Iris pigment epithelial cell (primary cell): ENCODE measurements at regions not wholly inside any gene's neighbourhood (a gene's known extent, or its start where the extent isn't known, plus 50 kb on each side); places are given as distances from the start of the nearest gene placed in this dataset.
"Not testable (repeated sequence)": the region's sequence is repeated elsewhere in the genome, so short reads cannot be mapped to it uniquely, and the experiment has no call there.

Experiments
- DNase-seq: peaks from one replicate; pipeline ENCODE4 v3.0.0-alpha.2; 2011; ENCODE audit warnings: low read depth

- no peak for DNase-seq
These were observed 272.7 kb downstream of the FAM72C start for GRCh38 chr1:143699115-143699514.

GRCh38 chr1:143698016-143698415, 273.8 kb downstream of the FAM72C start:
- no peak for DNase-seq

- DNase-seq: no peak
These were observed 277.7 kb downstream of the FAM72C start for GRCh38 chr1:143694085-143694484.

GRCh38 chr1:143691971-143692529, 279.7 kb downstream of the FAM72C start:
- DNase-seq: no peak

GRCh38 chr1:143691400-143691891, 280.3 kb downstream of the FAM72C start:
- DNase-seq: peak; percentile 8

GRCh38 chr1:143689781-143690180, 282.0 kb downstream of the FAM72C start:
- no peak for DNase-seq

- DNase-seq: no peak
These were observed 291.5 kb downstream of the FAM72C start for GRCh38 chr1:143680304-143680703.

- DNase-seq: no peak
These were observed 298.8 kb downstream of the FAM72C start for GRCh38 chr1:143672983-143673382.

- no peak for DNase-seq
These were observed 304.1 kb downstream of the FAM72C start for GRCh38 chr1:143667730-143668129.

- DNase-seq: no peak
These were observed 304.9 kb downstream of the FAM72C start for GRCh38 chr1:143666851-143667250.

GRCh38 chr1:143665606-143666005, 306.2 kb downstream of the FAM72C start:
- DNase-seq: no peak

- DNase-seq: not testable (repeated sequence)
These were observed 308.7 kb downstream of the FAM72C start for GRCh38 chr1:143663056-143663455.

GRCh38 chr1:143661418-143662101, 310.2 kb downstream of the FAM72C start:
- no peak for DNase-seq

- no peak for DNase-seq
These were observed 311.3 kb downstream of the FAM72C start for GRCh38 chr1:143660354-143660941.

GRCh38 chr1:143653429-143653802, 318.4 kb downstream of the FAM72C start:
- no peak for DNase-seq

GRCh38 chr1:143652744-143653428, 318.9 kb downstream of the FAM72C start:
- DNase-seq: no peak

- DNase-seq: no peak
These were observed 319.6 kb downstream of the FAM72C start for GRCh38 chr1:143652187-143652586.

- DNase-seq: no peak
These were observed 320.3 kb downstream of the FAM72C start for GRCh38 chr1:143651350-143651992.

- not testable (repeated sequence) for DNase-seq
These were observed 327.8 kb downstream of the FAM72C start for GRCh38 chr1:143644035-143644434.

- no peak for DNase-seq
These were observed 328.5 kb downstream of the FAM72C start for GRCh38 chr1:143643148-143643885.

GRCh38 chr1:143625886-143626285, 345.9 kb downstream of the FAM72C start:
- DNase-seq: no peak

GRCh38 chr1:143619851-143620250, 351.9 kb downstream of the FAM72C start:
- DNase-seq: no peak
